Keratinocyte (primary cell): ENCODE measurements at regions not wholly inside any gene's neighbourhood (a gene's known extent, or its start where the extent isn't known, plus 50 kb on each side); places are given as distances from the start of the nearest gene placed in this dataset.

ENCODE experiments used
- EZH2 ChIP-seq: IDR thresholded peaks from one replicate; pipeline ENCODE4 v1.6.1; 2012; ENCODE audit warnings: inconsistent platforms, mild to moderate bottlenecking, low read length, moderate library complexity
- TF ChIP-seq, protein P1 (sequence below), 3 experiments: IDR thresholded peaks in 1 of 3; conservative IDR thresholded peaks in 1 of 3; optimal IDR thresholded peaks in 1 of 3; 2 replicates in 2 of 3; 3 replicates in 1 of 3; pipeline versions ENCODE3 to v1.5.1; 2011; ENCODE audit warnings: low read length in 3 of 3, mild to moderate bottlenecking in 3 of 3, moderate library complexity in 2 of 3, control low read depth in 1 of 3, inconsistent platforms in 1 of 3; ENCODE audit not compliant: insufficient read depth in 2 of 3; ENCODE audit errors: extremely low read depth in 1 of 3

GRCh38 chr20:39758876-39759275 lies 796.7 kb downstream of the DHX35 start:
- TF ChIP-seq, protein P1, sequence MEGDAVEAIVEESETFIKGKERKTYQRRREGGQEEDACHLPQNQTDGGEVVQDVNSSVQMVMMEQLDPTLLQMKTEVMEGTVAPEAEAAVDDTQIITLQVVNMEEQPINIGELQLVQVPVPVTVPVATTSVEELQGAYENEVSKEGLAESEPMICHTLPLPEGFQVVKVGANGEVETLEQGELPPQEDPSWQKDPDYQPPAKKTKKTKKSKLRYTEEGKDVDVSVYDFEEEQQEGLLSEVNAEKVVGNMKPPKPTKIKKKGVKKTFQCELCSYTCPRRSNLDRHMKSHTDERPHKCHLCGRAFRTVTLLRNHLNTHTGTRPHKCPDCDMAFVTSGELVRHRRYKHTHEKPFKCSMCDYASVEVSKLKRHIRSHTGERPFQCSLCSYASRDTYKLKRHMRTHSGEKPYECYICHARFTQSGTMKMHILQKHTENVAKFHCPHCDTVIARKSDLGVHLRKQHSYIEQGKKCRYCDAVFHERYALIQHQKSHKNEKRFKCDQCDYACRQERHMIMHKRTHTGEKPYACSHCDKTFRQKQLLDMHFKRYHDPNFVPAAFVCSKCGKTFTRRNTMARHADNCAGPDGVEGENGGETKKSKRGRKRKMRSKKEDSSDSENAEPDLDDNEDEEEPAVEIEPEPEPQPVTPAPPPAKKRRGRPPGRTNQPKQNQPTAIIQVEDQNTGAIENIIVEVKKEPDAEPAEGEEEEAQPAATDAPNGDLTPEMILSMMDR (optimal IDR thresholded peaks at IDR 0.05 in 1 of 3, IDR thresholded peaks at IDR 0.05 in 1 of 3, conservative IDR thresholded peaks at IDR 0.05 in 1 of 3; ENCODE audit: extremely low read depth in 1 of 3, insufficient read depth in 2 of 3, low read length in 3 of 3): no peak
- TF ChIP-seq EZH2: no peak
